GM19240 (cell line): ENCODE measurements at regions not wholly inside any gene's neighbourhood (a gene's known extent, or its start where the extent isn't known, plus 50 kb on each side); places are given as distances from the start of the nearest gene placed in this dataset.
A peak's percentile ranks its signal among the peaks of the same experiment; 100 is the strongest.

Source experiments
- DNase-seq: peaks from one replicate; pipeline ENCODE4 v3.0.0; 2011; ENCODE audit warnings: low spot score; ENCODE audit not compliant: insufficient read length

GRCh38 chr6:14274546-14275492 is 157.2 kb downstream of the CD83 start:
- DNase-seq, result no peak

DNA sequence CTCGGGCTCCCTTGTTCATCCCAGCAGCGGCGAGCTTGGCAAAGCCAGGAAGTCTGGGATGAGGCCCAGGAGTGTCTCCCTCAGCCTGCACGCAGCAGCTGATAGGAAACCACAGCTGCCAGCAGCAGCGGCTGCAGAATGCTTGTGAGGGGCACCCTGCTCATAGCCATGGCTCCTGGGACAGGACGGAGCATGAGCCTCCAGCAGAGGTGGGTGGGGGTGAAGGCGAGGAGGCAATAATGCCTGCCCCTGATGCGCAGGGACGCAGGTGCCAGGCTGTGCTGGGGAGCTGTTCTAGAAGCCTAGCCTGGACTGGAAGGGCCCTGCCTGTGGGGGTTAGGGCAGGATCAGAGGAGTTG is 157.9 kb downstream of the CD83 start:
- no peak for DNase-seq

DNA sequence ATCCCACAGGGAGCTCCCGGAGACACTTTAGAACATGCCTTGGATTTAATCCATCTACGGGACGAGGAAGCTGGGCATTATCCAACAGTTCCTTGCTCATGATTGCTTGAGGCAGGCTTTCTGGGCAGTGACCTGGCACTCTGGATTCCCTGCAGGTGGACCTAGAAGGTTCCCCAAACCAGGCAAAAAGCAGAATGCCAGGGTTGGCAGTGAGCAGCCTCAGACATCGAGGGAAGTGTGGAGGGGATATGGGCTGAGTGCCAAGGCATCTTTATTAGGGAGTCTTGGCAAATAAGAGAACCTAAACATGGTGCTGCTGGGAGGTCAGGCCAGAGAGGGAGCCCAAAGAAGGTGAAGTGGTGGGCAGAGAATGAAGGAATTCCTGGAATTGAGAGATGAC is 158.5 kb downstream of the CD83 start:
- no peak for DNase-seq

- peak; percentile 29 for DNase-seq
Measured at GRCh38 chr6:14276667-14277404, 159.3 kb downstream of the CD83 start.

DNA sequence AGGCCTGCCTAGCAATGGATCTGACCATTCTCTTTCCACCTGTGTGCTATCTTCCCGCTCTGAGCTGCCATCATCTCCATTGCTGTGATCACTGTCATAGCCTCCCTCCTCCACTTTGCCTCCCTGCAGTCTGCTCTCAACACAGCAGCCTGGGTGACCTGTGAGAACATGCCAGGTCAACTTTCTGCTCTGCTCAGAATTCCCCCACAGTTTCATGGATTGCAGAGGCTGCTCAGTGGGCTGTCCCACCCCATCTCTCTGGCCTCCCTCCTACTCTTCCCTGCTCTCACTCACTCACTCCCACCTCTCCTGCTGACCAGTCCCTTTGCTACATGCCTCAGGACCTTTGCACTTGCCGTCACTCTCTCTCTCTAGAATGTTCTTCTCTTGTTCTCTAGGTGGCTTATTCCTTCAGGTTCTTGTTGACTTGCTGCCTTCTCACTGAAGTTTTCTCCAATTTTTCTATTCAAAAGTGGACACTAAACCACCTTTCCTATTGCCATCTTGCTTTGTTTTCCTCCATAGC is 159.9 kb downstream of the CD83 start:
- DNase-seq, result no peak

DNA sequence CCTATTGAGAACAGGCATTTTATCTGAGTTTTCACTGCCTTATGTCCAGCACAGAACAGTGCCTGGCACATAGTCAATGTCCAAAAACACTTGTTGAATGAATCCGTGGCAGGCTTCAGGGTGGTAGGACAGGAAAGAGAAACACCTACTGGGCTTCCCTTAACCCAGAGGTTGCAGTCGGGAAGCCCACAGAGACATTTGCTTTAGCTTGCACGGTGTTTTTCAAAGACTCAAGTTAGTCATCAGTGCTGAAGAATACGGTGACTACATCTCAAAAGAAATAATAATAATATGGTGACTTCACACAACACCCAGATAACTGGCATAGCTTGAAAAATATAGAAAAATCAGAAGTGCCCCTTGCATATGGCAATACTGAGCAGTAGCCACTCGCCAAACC is 160.4 kb downstream of the CD83 start:
- no peak for DNase-seq

DNA sequence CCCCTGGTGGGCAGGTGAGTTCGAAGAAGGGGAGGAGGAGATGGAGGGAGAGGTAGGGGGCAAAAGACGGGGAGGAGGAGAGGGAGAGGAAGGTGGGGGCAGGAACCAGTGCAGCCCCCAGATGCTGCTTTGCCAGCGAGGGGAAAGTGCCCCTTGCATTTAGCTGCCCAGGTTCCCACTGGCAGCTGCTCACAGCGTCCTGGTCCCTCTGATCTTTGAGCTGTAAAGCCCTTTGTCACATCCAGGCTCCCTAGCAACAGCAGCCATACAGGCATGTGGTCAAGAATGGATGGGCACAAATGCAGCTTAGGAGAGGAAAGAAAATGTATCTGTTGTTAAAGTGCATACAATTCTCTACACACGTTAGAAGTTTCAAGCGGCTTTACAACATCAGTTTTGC is 160.9 kb downstream of the CD83 start:
- no peak for DNase-seq

DNA sequence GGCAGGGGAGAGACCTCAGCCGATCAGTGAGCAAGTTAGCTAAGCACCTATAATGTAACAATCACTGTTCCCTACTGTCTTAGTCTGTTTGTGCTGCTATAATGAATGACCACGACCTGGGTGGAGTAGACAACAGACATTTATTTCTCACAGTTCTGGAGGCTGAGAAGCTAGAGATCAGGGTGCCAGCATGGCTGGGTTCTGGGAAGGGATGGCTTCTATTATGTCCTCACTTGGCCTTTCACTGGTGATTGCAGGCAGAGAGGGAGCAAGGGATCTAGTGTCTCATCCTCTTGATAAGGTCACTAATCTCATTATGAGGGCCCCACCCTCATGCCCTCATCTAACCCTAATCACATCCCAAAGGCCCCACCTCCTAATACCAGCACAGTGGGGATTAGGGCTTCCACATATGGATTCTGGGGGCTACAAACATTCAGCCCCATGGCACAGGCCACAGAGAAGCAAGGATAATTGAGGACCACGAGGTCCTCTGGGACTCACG is 162.5 kb downstream of the CD83 start:
- no peak for DNase-seq

GRCh38 chr6:14280766-14281293 is 163.3 kb downstream of the CD83 start:
- DNase-seq, result no peak

DNA sequence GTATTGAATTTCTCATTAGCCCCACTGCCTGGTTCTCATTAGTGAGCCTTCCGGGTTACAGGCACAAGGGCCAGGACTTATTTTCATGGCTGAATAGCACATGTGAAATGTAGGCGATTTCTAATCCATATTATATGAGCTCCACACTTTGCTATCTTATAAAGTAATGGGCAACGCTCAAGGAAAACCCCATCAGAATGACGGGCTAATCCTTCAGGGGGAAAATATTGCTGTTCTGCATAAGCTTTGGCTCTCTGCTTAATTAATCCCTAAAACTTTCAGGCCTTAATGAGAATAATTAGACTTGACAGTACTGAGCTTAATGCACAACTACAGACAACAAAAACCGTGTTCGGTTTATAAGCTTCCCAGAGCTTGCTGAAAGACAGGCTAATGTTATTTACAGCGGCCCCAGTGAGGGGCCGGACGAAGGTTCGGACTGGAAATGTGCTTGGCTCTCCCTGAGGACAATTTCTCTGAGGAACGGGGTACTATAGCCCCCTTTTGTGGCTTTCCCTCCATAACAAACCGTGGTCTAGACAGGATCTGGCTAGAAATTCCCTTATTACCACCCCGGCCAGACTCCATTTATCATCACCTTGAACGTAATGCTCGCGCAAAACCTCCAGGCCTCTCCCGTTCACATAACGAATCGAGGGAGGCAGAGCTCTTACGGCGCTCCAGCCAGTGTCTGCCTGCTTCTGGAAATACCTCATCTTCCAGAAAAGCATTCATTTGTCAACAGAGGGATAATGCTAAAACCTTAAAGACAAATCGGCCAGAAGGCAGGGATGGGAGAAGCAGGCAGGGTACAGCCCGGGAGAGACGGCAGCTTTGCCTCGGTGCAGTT is 164.5 kb downstream of the CD83 start:
- DNase-seq, result no peak

DNA sequence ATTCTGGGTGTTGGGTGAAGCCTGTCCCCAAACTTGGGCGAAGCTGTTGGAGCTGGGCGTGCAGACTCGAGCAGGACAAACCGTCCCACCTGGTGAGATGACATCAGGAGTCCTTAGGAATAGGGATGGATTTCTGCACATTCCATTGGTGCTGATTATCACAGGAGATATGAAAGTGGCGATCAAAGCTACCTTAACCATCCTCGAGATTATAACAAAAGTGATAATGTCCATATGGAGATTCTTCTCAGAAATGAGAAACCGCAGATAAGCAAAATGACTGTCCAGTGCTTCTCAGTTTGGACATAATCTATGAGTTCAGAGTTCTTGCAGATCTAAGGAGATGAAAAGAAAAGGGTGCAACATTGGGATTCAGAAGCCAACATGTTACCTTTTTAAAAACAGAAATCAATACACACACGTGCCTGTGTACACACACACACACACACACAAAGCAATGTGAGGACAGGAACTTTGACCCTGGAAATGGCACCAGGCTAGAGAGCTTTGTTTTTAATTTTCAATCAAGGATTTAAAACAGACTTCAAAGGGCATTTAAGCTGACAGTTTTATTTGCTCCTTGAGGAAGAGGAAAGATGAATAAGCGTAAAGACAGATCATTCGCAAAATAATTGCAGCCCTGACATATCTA is 165.4 kb downstream of the CD83 start:
- DNase-seq, result no peak

DNA sequence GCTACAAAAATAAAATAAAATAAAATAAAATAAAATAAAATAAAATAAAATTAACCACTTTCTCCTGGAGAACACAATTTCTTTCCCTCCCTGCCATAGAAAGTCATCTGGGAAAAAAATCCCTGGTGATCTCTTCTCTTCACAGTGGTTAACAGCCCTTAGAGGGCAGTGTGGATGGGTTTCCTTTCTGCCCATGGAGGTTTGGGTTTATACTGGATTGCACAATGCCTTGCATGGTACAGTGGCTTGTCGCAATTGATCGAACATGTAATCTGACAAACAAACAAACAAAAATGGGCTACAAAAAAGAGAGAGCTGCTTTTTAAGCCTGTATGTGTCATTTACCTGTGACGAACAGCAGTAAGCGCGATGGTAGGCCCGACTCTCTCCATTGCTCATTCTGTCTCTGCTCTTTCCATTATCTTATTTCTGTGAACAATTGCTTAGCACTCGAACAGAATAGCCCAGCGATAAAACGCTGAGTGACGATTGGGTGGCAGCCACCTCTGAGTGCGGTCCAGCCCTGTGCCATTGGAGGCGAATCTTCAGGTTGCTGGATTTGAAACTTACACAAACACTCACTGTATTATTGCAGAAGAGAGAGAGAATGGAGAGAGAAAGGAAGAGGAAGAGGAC is 166.1 kb downstream of the CD83 start:
- no peak for DNase-seq

DNA sequence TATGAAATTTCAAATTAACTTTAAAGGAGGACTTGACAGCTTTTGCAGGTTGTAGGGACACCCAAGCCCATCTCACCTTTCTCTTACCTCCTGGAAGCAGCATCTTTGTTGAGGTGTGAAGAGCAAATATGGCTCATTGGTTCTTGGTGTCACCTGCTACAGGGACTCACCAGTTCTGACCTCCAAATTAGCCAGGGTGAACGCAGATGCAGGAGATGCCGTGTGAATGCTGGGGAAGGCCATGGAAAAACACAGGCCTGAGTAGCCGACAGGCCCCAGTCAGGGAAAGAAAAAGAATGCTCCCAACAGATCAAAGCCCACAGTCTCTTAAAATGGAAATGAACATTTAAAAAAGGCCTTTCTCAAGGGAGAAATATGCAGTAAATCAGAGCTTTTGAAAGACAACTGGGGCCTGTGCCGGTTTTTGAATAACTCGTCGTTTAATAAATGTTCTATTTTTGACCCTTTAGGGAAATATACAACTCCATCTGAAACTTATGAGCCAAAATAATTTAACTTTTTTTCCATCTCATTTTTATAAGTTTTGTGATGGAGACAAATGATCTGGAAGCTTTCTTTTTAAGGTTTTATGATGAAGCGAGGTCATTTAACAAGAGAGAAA is 167.5 kb downstream of the CD83 start:
- DNase-seq, result no peak

- DNase-seq, result no peak
Measured at GRCh38 chr6:14286144-14286543, 168.6 kb downstream of the CD83 start.

- no peak for DNase-seq
Measured at GRCh38 chr6:14286634-14287428, 169.3 kb downstream of the CD83 start.

GRCh38 chr6:14287707-14288106 is 170.1 kb downstream of the CD83 start:
- DNase-seq, result no peak

GRCh38 chr6:14288910-14289309 is 171.3 kb downstream of the CD83 start:
- no peak for DNase-seq

DNA sequence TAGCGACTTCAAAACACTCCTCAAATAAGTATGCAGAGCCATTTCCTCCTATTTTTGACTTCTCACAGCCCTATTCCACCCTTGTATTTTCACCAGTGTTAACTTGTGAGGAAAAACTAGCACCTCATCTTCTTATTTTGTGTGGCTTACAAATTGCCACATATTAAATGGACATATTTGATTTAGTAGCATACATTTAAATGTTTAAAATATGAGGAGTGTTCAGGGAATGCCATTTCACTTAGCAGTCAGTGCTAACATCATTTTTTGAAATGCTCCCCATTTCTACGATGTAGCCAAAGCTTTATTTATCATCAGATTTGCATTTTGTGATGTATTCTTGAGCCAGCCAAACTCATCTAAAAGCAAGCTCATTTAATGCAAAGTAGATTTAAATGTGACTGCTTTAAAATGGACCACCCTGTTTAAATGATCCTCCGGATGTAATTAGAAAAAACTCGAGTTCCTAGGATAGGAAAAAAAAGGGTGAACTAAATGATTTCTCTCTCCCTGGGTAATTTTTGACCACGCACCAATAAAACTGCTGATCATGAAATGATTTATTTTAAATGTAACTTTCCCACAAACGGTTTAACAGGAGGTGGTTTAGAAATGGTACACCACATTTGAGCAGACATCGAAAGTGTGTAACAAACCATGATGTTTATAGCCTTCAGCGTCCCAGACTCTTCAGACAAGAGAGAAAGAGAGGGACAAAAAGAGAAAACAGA is 172.6 kb downstream of the CD83 start:
- DNase-seq, result no peak
